DOHH2 (cell line): ENCODE measurements at regions not wholly inside any gene's neighbourhood (a gene's known extent, or its start where the extent isn't known, plus 50 kb on each side); places are given as distances from the start of the nearest gene placed in this dataset.

Experiments used
- EZH2phosphoT487 ChIP-seq: fragments of 200-600 bp; sonication (generic); IDR thresholded peaks from 2 replicates; pipeline ENCODE4 v1.6.1; 2017; ENCODE audit warnings: borderline replicate concordance, mild to moderate bottlenecking, antibody characterized with exemption, low read length, moderate library complexity, mixed read lengths
- TF ChIP-seq, protein P1 (sequence below): fragments of 200-600 bp; sonication (generic); IDR thresholded peaks from one replicate; pipeline ENCODE4 v1.5.1; 2014; ENCODE audit warnings: antibody characterized with exemption, mild to moderate bottlenecking, low read depth, low read length; ENCODE audit not compliant: poor library complexity, severe bottlenecking

GRCh38 chr22:11307998-11308397 lies 4220.0 kb upstream of the OR11H1 start:
- TF ChIP-seq, protein P1, sequence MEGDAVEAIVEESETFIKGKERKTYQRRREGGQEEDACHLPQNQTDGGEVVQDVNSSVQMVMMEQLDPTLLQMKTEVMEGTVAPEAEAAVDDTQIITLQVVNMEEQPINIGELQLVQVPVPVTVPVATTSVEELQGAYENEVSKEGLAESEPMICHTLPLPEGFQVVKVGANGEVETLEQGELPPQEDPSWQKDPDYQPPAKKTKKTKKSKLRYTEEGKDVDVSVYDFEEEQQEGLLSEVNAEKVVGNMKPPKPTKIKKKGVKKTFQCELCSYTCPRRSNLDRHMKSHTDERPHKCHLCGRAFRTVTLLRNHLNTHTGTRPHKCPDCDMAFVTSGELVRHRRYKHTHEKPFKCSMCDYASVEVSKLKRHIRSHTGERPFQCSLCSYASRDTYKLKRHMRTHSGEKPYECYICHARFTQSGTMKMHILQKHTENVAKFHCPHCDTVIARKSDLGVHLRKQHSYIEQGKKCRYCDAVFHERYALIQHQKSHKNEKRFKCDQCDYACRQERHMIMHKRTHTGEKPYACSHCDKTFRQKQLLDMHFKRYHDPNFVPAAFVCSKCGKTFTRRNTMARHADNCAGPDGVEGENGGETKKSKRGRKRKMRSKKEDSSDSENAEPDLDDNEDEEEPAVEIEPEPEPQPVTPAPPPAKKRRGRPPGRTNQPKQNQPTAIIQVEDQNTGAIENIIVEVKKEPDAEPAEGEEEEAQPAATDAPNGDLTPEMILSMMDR = no peak
- no peak for TF ChIP-seq EZH2phosphoT487
